ENCODE measurements at regions not wholly inside any gene's neighbourhood (a gene's known extent, or its start where the extent isn't known, plus 50 kb on each side); places are given as distances from the start of the nearest gene placed in this dataset.

DNA sequence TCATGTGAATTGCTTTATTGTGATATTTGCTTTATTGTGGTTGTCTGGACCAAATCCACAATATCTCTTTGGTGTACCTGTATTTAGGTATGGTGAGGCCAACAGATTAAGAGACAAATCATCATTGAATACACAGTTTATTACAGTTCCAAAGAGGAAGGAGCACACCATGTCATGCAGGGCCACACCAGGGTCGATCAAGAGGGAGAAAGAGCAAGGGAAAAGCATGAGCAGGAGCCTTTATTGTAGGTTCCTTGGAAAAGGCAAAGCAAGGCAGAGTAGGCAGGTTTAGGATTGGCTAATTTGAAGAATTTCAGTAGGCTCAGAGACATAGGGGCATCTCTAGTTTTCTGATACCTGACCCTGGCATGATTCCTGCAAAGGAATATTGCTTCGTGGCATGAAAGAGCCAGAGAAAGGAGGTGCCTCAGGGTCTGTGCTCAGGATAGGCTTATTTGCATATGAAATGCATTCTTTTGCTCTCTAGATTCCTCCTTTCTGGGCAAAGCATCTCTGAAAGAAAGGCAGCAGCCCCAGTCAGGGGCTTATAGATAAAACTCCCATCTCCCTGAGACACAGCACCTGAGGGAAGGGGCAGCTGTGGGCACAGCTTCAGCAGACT is 214.2 kb upstream of the ERBB4 start:
- TF ChIP-seq, protein P1, sequence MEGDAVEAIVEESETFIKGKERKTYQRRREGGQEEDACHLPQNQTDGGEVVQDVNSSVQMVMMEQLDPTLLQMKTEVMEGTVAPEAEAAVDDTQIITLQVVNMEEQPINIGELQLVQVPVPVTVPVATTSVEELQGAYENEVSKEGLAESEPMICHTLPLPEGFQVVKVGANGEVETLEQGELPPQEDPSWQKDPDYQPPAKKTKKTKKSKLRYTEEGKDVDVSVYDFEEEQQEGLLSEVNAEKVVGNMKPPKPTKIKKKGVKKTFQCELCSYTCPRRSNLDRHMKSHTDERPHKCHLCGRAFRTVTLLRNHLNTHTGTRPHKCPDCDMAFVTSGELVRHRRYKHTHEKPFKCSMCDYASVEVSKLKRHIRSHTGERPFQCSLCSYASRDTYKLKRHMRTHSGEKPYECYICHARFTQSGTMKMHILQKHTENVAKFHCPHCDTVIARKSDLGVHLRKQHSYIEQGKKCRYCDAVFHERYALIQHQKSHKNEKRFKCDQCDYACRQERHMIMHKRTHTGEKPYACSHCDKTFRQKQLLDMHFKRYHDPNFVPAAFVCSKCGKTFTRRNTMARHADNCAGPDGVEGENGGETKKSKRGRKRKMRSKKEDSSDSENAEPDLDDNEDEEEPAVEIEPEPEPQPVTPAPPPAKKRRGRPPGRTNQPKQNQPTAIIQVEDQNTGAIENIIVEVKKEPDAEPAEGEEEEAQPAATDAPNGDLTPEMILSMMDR (conservative IDR thresholded peaks at IDR 0.05; ENCODE audit: low read length), result no peak
- no peak for TF ChIP-seq EZH2phosphoT487 (IDR thresholded peaks at IDR 0.05; ENCODE audit: borderline replicate concordance)
